ENCODE measurements at regions not wholly inside any gene's neighbourhood (a gene's known extent, or its start where the extent isn't known, plus 50 kb on each side); places are given as distances from the start of the nearest gene placed in this dataset.
"Not testable (repeated sequence)": the region's sequence is repeated elsewhere in the genome, so short reads cannot be mapped to it uniquely, and the experiment has no call there.

DNA sequence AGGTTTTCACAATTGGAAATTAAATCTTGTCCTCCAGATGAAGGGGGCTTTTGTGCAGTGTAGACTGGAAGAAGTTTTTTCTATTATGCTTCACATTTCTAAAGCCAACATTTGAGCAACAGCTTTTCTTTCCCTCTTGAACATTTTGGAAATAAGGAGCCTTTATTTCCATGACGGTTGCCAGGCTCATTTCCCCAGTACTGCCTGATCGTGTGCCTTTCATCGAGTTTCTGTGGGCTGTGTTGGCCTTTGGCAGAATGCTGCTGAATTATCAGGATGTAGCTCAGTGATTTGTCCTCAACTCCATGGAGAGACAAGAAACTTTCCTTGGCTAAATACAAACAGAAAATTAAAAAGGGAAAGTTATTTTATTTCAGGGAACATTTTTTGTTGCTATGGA, 314.8 kb upstream of the LRRC3B start:
- no peak overlapping the region for H3K9ac ChIP-seq (ENCODE audit: low read length)
- no peaks in the 10 kb centered on the region for H3K27me3 ChIP-seq (ENCODE audit: control insufficient read depth, insufficient read depth, low read length)
- H3K27ac ChIP-seq (ENCODE audit: low read depth, low read length): no peak overlapping the region
- H3K36me3 ChIP-seq (ENCODE audit: control insufficient read depth, insufficient read depth, low read length): no peaks in the 10 kb centered on the region
- H3K4me3 ChIP-seq (ENCODE audit: low read depth, low read length): no peak overlapping the region
- H3K4me1 ChIP-seq (ENCODE audit: control insufficient read depth, insufficient read depth, low read length): peaks cover 4% of the 10 kb centered on the region; the same call in 1 of the 2 replicates
- peaks cover 19% of the 10 kb centered on the region for H3K9me3 ChIP-seq (ENCODE audit: control insufficient read depth, insufficient read depth, low read depth, low read length)

DNA sequence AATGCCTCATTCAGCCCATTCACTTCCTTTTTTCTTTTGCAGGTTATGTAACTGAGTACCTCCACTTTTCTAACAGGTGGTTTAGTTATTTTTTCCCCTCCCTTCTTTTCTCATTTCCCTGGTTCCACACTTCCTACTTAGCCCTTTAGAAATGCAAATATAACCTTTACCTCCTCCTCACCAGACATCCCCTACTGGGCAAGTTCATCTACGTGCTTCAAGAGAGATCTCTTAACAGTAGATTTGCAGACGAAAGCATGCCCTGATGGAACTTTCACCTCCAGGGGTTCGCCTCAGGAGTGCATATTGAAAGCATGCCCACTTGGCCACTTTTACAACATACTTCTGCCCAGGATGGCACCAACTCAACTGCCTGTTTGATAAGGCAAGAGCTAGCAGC, 314.1 kb upstream of the LRRC3B start:
- Histone ChIP-seq H3K4me3 (ENCODE audit: low read depth, low read length) (no peak overlapping the region), H3K36me3 (ENCODE audit: control insufficient read depth, insufficient read depth, low read length) (no peaks in the 10 kb centered on the region), H3K9ac (ENCODE audit: low read length) (no peak overlapping the region), H3K27ac (ENCODE audit: low read depth, low read length) (no peak overlapping the region), H3K9me3 (ENCODE audit: control insufficient read depth, insufficient read depth, low read depth, low read length) (peaks cover 19% of the 10 kb centered on the region), H3K4me1 (ENCODE audit: control insufficient read depth, insufficient read depth, low read length) (peaks cover 4% of the 10 kb centered on the region; the same call in 1 of the 2 replicates), H3K27me3 (ENCODE audit: control insufficient read depth, insufficient read depth, low read length) (no peaks in the 10 kb centered on the region)

DNA sequence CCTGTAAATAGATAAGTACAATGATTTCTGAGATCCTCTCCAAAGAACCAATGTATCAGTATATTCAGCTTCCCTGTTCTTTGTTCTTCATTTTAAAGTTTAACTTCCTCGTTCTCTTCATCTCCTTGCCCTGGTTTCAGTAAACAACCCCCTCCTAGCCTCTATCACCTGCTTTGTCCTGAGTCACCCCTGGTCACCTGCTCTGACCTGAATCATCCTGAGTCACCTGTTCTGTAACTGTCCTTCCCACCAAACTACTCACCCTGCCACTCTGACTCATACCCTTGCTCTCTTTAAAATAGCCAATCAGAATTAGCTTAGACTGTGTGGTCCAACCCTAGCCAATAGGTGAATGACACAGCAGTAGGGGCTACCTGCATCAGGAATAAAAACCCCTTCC, 313.0 kb upstream of the LRRC3B start:
- not testable (repeated sequence) for H3K27ac ChIP-seq (ENCODE audit: low read depth, low read length); H3K36me3 ChIP-seq (ENCODE audit: control insufficient read depth, insufficient read depth, low read length); H3K27me3 ChIP-seq (ENCODE audit: control insufficient read depth, insufficient read depth, low read length); H3K4me1 ChIP-seq (ENCODE audit: control insufficient read depth, insufficient read depth, low read length); H3K4me3 ChIP-seq (ENCODE audit: low read depth, low read length); H3K9ac ChIP-seq (ENCODE audit: low read length)
- peaks cover 19% of the 10 kb centered on the region for H3K9me3 ChIP-seq (ENCODE audit: control insufficient read depth, insufficient read depth, low read depth, low read length)

DNA sequence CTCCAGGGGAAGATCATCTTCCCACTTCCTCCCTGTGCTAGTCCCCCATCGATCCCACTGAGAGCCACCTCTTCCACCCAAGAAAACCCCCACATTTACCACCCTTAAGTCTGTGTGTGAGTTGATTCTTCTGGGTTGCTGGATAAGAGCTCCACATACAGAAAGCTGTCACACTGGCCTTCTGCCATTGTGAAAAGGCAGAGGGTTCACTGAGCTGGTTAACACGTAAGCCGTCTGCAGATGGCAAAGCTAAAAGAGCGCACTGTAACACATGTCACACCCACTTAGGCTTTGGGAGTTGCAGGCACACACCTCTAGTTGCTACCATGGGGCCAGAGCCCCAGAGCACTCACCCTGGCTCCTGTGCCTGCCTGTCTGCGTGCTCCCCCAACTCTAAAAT, 309.8 kb upstream of the LRRC3B start:
- H3K27ac ChIP-seq (ENCODE audit: low read depth, low read length): no peak overlapping the region
- no peak overlapping the region for H3K4me3 ChIP-seq (ENCODE audit: low read depth, low read length)
- H3K27me3 ChIP-seq (ENCODE audit: control insufficient read depth, insufficient read depth, low read length): no peaks in the 10 kb centered on the region
- H3K36me3 ChIP-seq (ENCODE audit: control insufficient read depth, insufficient read depth, low read length): no peaks in the 10 kb centered on the region
- H3K4me1 ChIP-seq (ENCODE audit: control insufficient read depth, insufficient read depth, low read length): peaks cover 4% of the 10 kb centered on the region; the same call in 1 of the 2 replicates
- H3K9ac ChIP-seq (ENCODE audit: low read length): no peak overlapping the region
- peaks cover 24% of the 10 kb centered on the region for H3K9me3 ChIP-seq (ENCODE audit: control insufficient read depth, insufficient read depth, low read depth, low read length)

DNA sequence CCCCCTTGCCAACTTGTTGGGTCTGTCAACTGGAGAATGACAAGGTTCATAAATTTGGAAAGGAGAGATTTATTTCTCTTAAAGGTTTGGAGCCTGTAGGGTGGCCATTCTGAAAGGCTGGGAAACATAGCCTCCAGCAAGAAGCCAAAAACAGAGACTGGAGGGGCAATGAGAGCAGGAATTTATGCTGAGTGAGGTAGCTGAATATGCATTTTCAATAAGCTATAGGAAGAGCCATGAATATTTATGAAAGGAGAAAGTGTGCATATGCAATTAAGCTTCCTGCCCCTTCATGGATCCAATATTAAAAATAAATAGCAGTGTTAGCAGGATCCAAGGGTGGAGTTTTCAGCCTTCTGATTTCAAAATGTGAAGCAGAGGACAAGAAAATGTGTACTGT, 306.1 kb upstream of the LRRC3B start:
- Histone ChIP-seq H3K9me3 (ENCODE audit: control insufficient read depth, insufficient read depth, low read depth, low read length) (peaks cover 5% of the 10 kb centered on the region), H3K36me3 (ENCODE audit: control insufficient read depth, insufficient read depth, low read length) (no peaks in the 10 kb centered on the region)

DNA sequence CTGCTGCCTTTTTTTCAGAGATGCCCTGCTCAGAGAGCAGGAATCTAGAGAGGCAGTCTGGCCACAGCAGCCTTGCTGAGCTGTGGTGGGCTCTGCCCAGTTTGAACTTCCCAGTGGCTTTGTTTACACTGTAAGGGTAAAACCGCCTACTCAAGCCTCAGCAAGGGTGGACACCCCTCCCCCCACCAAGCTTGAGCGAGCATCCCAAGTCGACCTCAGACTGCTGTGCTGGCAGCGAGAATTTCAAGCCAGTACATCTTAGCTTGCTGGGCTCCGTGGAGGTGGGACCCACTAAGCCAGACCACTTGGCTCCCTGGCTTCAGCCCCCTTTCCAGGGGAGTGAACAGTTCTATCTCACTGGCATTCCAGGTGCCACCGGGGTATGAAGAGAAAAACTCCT, 298.8 kb upstream of the LRRC3B start:
- H3K9me3 ChIP-seq (ENCODE audit: control insufficient read depth, insufficient read depth, low read depth, low read length); H3K4me1 ChIP-seq (ENCODE audit: control insufficient read depth, insufficient read depth, low read length); H3K9ac ChIP-seq (ENCODE audit: low read length); H3K36me3 ChIP-seq (ENCODE audit: control insufficient read depth, insufficient read depth, low read length); H3K27ac ChIP-seq (ENCODE audit: low read depth, low read length); H3K27me3 ChIP-seq (ENCODE audit: control insufficient read depth, insufficient read depth, low read length); H3K4me3 ChIP-seq (ENCODE audit: low read depth, low read length): not testable (repeated sequence)

More for the DNA sequence above, 306.1 kb upstream of the LRRC3B start:
- Histone ChIP-seq H3K4me3 (ENCODE audit: low read depth, low read length) (no peak overlapping the region), H3K27me3 (ENCODE audit: control insufficient read depth, insufficient read depth, low read length) (no peaks in the 10 kb centered on the region), H3K4me1 (ENCODE audit: control insufficient read depth, insufficient read depth, low read length) (no peaks in the 10 kb centered on the region), H3K27ac (ENCODE audit: low read depth, low read length) (no peak overlapping the region), H3K9ac (ENCODE audit: low read length) (no peak overlapping the region)

DNA sequence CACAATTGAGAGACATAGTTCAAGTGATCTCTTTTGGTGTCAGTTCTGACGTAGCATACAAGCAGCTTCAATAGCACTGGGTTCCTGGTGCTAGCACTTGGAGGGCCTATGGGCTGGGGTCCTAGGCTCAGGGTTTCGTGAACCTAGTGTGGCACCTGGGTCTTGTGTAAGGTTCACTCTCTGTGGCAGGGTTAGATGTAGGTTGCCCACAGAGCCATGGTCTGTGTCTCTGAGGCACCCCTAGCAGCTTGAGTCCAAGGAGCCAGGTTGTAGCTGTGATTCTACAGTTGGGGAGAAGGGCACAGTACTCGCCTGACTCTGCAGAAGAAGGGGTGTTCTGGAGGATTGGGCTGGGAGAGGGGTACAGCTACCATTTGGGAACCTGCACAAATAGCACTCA, 282.6 kb upstream of the LRRC3B start:
- H3K27me3 ChIP-seq (ENCODE audit: control insufficient read depth, insufficient read depth, low read length): no peaks in the 10 kb centered on the region
- no peak overlapping the region for H3K4me3 ChIP-seq (ENCODE audit: low read depth, low read length)
- H3K36me3 ChIP-seq (ENCODE audit: control insufficient read depth, insufficient read depth, low read length): no peaks in the 10 kb centered on the region

DNA sequence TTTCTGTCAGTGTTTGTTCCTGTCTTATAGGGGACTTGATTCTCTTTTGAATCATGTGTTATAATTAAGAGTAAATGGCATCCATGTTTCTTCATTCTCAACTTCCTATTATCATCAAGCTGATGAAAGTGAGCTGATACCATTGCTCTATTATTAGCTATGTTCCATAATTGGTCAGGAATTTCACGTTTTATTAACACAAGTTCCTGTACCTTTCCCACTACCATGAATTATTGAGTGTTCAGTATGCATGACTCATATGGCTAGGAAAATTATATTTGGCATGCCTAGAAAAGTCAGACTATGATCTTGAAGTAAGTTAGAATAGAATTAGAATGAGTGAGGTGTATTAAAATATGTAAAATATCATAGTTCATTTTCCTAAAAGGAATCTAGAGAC, 278.9 kb upstream of the LRRC3B start:
- no peaks in the 10 kb centered on the region for H3K27me3 ChIP-seq (ENCODE audit: control insufficient read depth, insufficient read depth, low read length)
- no peaks in the 10 kb centered on the region for H3K4me1 ChIP-seq (ENCODE audit: control insufficient read depth, insufficient read depth, low read length)
- no peaks in the 10 kb centered on the region for H3K9me3 ChIP-seq (ENCODE audit: control insufficient read depth, insufficient read depth, low read depth, low read length)

More for the DNA sequence above, 282.6 kb upstream of the LRRC3B start:
- H3K4me1 ChIP-seq (ENCODE audit: control insufficient read depth, insufficient read depth, low read length): no peaks in the 10 kb centered on the region
- no peaks in the 10 kb centered on the region for H3K9me3 ChIP-seq (ENCODE audit: control insufficient read depth, insufficient read depth, low read depth, low read length)
- H3K9ac ChIP-seq (ENCODE audit: low read length): no peak overlapping the region
- H3K27ac ChIP-seq (ENCODE audit: low read depth, low read length): no peak overlapping the region

DNA sequence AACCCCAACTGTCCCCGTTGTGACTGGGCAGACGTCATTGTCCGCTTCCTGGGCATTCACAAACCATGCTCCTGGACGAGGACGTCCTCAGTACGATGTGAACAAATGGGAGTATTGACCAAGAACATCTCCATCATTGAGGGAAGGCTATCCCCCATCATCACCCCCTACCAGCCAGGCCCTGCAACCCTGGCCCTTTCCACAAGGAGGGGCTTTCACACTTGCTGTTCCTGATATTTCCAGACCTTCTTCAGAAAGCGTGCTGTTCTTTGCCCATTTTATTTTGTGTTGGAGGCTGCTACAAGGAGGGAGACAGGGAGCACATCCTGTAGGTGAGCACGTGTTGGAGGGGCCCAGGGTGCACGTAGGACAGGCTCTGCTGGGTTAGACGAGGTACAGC, 277.0 kb upstream of the LRRC3B start:
- H3K27me3 ChIP-seq (ENCODE audit: control insufficient read depth, insufficient read depth, low read length): no peaks in the 10 kb centered on the region
- H3K4me1 ChIP-seq (ENCODE audit: control insufficient read depth, insufficient read depth, low read length): no peaks in the 10 kb centered on the region
- no peaks in the 10 kb centered on the region for H3K36me3 ChIP-seq (ENCODE audit: control insufficient read depth, insufficient read depth, low read length)
- no peak overlapping the region for H3K4me3 ChIP-seq (ENCODE audit: low read depth, low read length)
- H3K9ac ChIP-seq (ENCODE audit: low read length): no peak overlapping the region
- no peak overlapping the region for H3K27ac ChIP-seq (ENCODE audit: low read depth, low read length)
- H3K9me3 ChIP-seq (ENCODE audit: control insufficient read depth, insufficient read depth, low read depth, low read length): no peaks in the 10 kb centered on the region

More for the DNA sequence above, 278.9 kb upstream of the LRRC3B start:
- no peak overlapping the region for H3K4me3 ChIP-seq (ENCODE audit: low read depth, low read length)
- no peak overlapping the region for H3K9ac ChIP-seq (ENCODE audit: low read length)
- H3K36me3 ChIP-seq (ENCODE audit: control insufficient read depth, insufficient read depth, low read length): no peaks in the 10 kb centered on the region
- no peak overlapping the region for H3K27ac ChIP-seq (ENCODE audit: low read depth, low read length)

DNA sequence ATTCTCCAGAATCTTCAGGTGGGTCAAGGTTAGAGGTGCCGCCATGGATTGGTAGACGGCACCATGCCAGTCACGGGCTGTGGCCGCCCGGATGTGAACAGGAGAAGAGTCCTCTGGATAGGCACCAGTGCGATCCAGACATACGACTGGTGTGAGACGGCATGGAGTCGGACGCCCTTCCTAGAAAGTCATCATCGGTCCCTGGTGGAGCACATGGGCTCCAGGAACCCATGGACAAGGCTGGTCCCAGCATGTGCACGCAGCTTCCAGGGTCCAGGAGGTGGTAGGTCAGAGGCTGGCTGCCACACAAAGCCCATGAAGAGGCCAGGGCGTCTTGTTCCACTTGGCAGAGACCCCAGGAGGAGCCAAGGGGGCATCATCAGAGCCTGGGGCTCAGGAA, 276.1 kb upstream of the LRRC3B start:
- H3K27ac ChIP-seq (ENCODE audit: low read depth, low read length): no peak overlapping the region
- no peaks in the 10 kb centered on the region for H3K4me1 ChIP-seq (ENCODE audit: control insufficient read depth, insufficient read depth, low read length)
- H3K27me3 ChIP-seq (ENCODE audit: control insufficient read depth, insufficient read depth, low read length): no peaks in the 10 kb centered on the region
- no peaks in the 10 kb centered on the region for H3K9me3 ChIP-seq (ENCODE audit: control insufficient read depth, insufficient read depth, low read depth, low read length)
- no peaks in the 10 kb centered on the region for H3K36me3 ChIP-seq (ENCODE audit: control insufficient read depth, insufficient read depth, low read length)
- no peak overlapping the region for H3K4me3 ChIP-seq (ENCODE audit: low read depth, low read length)
- no peak overlapping the region for H3K9ac ChIP-seq (ENCODE audit: low read length)

DNA sequence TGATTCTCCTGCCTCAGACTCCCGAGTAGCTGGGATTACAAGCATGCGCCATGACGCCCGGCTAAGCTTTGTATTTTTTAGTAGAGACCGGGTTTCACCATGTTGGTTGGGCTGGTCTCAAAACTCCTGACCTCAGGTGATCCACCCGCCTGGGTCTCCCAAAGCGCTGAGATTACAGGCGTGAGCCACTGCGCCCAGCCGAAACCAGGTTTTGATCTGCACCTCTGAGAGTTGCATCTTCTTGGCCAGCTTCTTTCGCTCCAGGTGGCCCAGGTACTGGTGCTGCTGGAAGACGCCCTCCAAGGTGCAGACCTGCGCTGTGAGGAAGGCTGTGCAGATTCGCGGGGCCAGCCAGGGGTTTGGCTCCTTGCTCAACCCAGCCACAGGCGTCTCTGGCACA, 275.4 kb upstream of the LRRC3B start:
- H3K27ac ChIP-seq (ENCODE audit: low read depth, low read length): no peak overlapping the region
- no peaks in the 10 kb centered on the region for H3K27me3 ChIP-seq (ENCODE audit: control insufficient read depth, insufficient read depth, low read length)
- H3K36me3 ChIP-seq (ENCODE audit: control insufficient read depth, insufficient read depth, low read length): no peaks in the 10 kb centered on the region
- no peak overlapping the region for H3K4me3 ChIP-seq (ENCODE audit: low read depth, low read length)
- H3K9me3 ChIP-seq (ENCODE audit: control insufficient read depth, insufficient read depth, low read depth, low read length): no peaks in the 10 kb centered on the region
- no peaks in the 10 kb centered on the region for H3K4me1 ChIP-seq (ENCODE audit: control insufficient read depth, insufficient read depth, low read length)
- H3K9ac ChIP-seq (ENCODE audit: low read length): no peak overlapping the region

DNA sequence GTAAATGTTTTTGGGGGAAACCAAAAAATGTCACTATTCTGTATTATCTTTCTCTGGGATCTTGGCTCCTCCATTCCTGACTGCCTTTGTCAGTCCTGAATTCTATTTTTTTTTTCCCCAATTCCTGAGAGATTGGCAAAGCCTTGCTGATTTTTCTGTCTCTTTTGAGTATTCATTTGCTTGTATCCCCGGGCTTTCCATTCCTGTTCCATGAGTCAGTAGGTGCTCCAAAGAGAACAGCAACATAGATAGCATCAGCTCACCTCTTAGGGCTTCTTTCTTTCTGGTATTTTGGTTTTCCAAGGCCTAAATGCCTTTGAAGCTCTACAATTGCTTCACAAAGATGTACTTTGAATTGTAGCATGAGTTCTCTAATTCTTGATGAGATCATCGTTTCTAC, 271.7 kb upstream of the LRRC3B start:
- H3K9ac ChIP-seq (ENCODE audit: low read length): no peak overlapping the region
- peak overlapping the region; percentile 65 for H3K27ac ChIP-seq (ENCODE audit: low read depth, low read length)
- no peaks in the 10 kb centered on the region for H3K27me3 ChIP-seq (ENCODE audit: control insufficient read depth, insufficient read depth, low read length)
- H3K4me3 ChIP-seq (ENCODE audit: low read depth, low read length): no peak overlapping the region
- H3K36me3 ChIP-seq (ENCODE audit: control insufficient read depth, insufficient read depth, low read length): no peaks in the 10 kb centered on the region
- H3K4me1 ChIP-seq (ENCODE audit: control insufficient read depth, insufficient read depth, low read length): no peaks in the 10 kb centered on the region
- H3K9me3 ChIP-seq (ENCODE audit: control insufficient read depth, insufficient read depth, low read depth, low read length): no peaks in the 10 kb centered on the region
